ENCODE measurements at regions not wholly inside any gene's neighbourhood (a gene's known extent, or its start where the extent isn't known, plus 50 kb on each side); places are given as distances from the start of the nearest gene placed in this dataset.

DNA sequence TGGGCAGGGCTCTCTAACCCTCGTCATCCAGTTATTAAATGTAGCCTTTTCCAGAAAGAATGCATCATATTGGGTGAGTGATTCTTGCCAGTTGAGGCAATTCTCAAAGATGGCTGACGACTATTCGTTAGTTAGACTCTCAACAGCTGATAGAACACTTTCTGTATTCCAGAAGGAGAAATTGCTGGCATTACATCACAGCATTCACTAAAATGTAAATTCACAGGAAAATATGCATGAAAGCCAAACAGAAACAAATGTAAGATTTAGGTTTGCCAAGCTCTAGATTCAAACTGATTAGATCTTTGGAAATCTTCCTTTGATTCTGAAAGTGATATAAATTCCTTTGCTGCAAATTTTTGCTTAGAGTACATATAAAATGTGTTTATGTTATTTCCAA lies 1501.0 kb downstream of the SI start (continued):
- no peak for TF ChIP-seq ZIC2 (tag by site-specific recombination; IDR thresholded peaks at IDR 0.05)

DNA sequence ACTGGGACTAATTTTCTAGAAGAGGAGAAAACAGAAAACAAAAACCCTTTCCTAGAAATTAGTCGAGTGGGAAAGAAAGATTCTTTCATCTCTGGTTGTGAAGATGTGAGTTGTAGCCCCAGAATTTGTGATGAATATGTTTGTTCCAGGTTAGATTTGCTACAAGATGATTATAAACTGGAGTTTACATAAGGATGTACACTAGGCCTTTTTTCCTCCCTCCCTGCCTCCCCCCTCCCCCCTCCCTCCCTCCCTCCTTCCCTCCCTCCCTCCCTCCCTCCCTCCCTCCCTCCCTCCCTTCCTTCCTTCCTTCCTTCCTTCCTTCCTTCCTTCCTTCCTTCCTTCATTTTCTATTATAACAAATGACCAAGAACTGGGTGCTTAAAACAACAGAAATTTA lies 1502.0 kb downstream of the SI start:
- ChIA-PET CTCF (no interaction called here), POLR2A (no interaction called here)
- Histone ChIP-seq H3K9me3 (ENCODE audit: control insufficient read depth, insufficient read depth, low read depth, low read length) (no peaks in the 10 kb centered on the region), H3K4me3 (ENCODE audit: low read depth, low read length) (no peak overlapping the region), H3K36me3 (ENCODE audit: control insufficient read depth in 2 of 2, insufficient read depth in 1 of 2, low read length in 2 of 2) (no peaks in the 10 kb centered on the region), H3K4me1 (ENCODE audit: control insufficient read depth, insufficient read depth, low read length) (no peaks in the 10 kb centered on the region), H3K27ac (ENCODE audit: extremely low read depth, low read depth, low read length) (no peak overlapping the region)
- no peak for TF ChIP-seq ZNF404 (tag by site-specific recombination; IDR thresholded peaks at IDR 0.05)
- TF ChIP-seq, protein P1, sequence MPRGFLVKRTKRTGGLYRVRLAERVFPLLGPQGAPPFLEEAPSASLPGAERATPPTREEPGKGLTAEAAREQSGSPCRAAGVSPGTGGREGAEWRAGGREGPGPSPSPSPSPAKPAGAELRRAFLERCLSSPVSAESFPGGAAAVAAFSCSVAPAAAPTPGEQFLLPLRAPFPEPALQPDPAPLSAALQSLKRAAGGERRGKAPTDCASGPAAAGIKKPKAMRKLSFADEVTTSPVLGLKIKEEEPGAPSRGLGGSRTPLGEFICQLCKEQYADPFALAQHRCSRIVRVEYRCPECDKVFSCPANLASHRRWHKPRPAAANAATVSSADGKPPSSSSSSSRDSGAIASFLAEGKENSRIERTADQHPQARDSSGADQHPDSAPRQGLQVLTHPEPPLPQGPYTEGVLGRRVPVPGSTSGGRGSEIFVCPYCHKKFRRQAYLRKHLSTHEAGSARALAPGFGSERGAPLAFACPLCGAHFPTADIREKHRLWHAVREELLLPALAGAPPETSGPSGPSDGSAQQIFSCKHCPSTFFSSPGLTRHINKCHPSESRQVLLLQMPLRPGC (tag by site-specific recombination; IDR thresholded peaks at IDR 0.05): no peak
- TF ChIP-seq ZBTB8A (tag by site-specific recombination; IDR thresholded peaks at IDR 0.05): no peak
- TF ChIP-seq ZNF555 (tag by site-specific recombination; conservative IDR thresholded peaks at IDR 0.05): no peak
- TF ChIP-seq KLF1 (tag by site-specific recombination; IDR thresholded peaks at IDR 0.05): no peak
- TF ChIP-seq ZBTB20 (tag by site-specific recombination; IDR thresholded peaks at IDR 0.05): no peak

GRCh38 chr3:163573324-163573723 lies 1505.0 kb downstream of the SI start:
- H3K36me3 ChIP-seq (ENCODE audit: control insufficient read depth in 2 of 2, insufficient read depth in 1 of 2, low read length in 2 of 2): no peaks in the 10 kb centered on the region
- H3K4me3 ChIP-seq (ENCODE audit: low read depth, low read length): no peak overlapping the region
- no peaks in the 10 kb centered on the region for H3K4me1 ChIP-seq (ENCODE audit: control insufficient read depth, insufficient read depth, low read length)
- POLR2A ChIA-PET: no interaction called here
- no peak overlapping the region for H3K27ac ChIP-seq (ENCODE audit: extremely low read depth, low read depth, low read length)
- H3K9me3 ChIP-seq (ENCODE audit: control insufficient read depth, insufficient read depth, low read depth, low read length): no peaks in the 10 kb centered on the region
- TF ChIP-seq, protein P2, sequence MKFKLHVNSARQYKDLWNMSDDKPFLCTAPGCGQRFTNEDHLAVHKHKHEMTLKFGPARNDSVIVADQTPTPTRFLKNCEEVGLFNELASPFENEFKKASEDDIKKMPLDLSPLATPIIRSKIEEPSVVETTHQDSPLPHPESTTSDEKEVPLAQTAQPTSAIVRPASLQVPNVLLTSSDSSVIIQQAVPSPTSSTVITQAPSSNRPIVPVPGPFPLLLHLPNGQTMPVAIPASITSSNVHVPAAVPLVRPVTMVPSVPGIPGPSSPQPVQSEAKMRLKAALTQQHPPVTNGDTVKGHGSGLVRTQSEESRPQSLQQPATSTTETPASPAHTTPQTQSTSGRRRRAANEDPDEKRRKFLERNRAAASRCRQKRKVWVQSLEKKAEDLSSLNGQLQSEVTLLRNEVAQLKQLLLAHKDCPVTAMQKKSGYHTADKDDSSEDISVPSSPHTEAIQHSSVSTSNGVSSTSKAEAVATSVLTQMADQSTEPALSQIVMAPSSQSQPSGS (tag by site-specific recombination; IDR thresholded peaks at IDR 0.05; ENCODE audit: low read depth): no peak
- no peak for TF ChIP-seq ZNF148 (tag by site-specific recombination; IDR thresholded peaks at IDR 0.05; ENCODE audit: borderline replicate concordance)
- TF ChIP-seq WT1 (tag by site-specific recombination; IDR thresholded peaks at IDR 0.05): no peak
- no peak for TF ChIP-seq GLI2 (tag by site-specific recombination; IDR thresholded peaks at IDR 0.05; ENCODE audit: borderline replicate concordance, low read depth)
- TF ChIP-seq, protein P3, sequence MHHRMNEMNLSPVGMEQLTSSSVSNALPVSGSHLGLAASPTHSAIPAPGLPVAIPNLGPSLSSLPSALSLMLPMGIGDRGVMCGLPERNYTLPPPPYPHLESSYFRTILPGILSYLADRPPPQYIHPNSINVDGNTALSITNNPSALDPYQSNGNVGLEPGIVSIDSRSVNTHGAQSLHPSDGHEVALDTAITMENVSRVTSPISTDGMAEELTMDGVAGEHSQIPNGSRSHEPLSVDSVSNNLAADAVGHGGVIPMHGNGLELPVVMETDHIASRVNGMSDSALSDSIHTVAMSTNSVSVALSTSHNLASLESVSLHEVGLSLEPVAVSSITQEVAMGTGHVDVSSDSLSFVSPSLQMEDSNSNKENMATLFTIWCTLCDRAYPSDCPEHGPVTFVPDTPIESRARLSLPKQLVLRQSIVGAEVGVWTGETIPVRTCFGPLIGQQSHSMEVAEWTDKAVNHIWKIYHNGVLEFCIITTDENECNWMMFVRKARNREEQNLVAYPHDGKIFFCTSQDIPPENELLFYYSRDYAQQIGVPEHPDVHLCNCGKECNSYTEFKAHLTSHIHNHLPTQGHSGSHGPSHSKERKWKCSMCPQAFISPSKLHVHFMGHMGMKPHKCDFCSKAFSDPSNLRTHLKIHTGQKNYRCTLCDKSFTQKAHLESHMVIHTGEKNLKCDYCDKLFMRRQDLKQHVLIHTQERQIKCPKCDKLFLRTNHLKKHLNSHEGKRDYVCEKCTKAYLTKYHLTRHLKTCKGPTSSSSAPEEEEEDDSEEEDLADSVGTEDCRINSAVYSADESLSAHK (tag by site-specific recombination; IDR thresholded peaks at IDR 0.05): no peak
- TF ChIP-seq ZNF223 (tag by site-specific recombination; IDR thresholded peaks at IDR 0.05): no peak
- TF ChIP-seq ZNF24 (tag by site-specific recombination; IDR thresholded peaks at IDR 0.05): no peak
- CTCF ChIA-PET: no interaction called here

Data from HEK293 (cell line).